CD14-positive monocyte (primary cell): ENCODE measurements at regions not wholly inside any gene's neighbourhood (a gene's known extent, or its start where the extent isn't known, plus 50 kb on each side); places are given as distances from the start of the nearest gene placed in this dataset.

Source experiments
- DNase-seq, 3 donors: peaks; one replicate each; pipeline ENCODE4 v3.0.0-alpha.2; 2011 to 2022
- H2AFZ ChIP-seq: 2 replicates; pipeline ENCODE4 v1.6.0; 2012; ENCODE audit warnings: mild to moderate bottlenecking, low read depth, low read length, inconsistent platforms; ENCODE audit not compliant: insufficient read depth, poor library complexity, severe bottlenecking
- H3K27ac ChIP-seq, 2 donors: 1 replicate in 1 of 2; 2 replicates in 1 of 2; pipeline ENCODE4 v1.5.1; 2012 to 2013; ENCODE audit warnings: low read length in 2 of 2, control low read depth in 1 of 2, inconsistent platforms in 1 of 2, low read depth in 1 of 2, mild to moderate bottlenecking in 1 of 2
- H3K27me3 ChIP-seq, 2 donors: one replicate each; pipeline versions ENCODE4 v1.6.0 to v1.6.1; 2011 to 2013; ENCODE audit warnings: low read length in 2 of 2; ENCODE audit not compliant: control insufficient read depth in 2 of 2, insufficient read depth in 2 of 2
- H3K36me3 ChIP-seq, 2 donors: replicated peaks in 1 of 2; 1 replicate in 1 of 2; 2 replicates in 1 of 2; pipeline versions ENCODE4 v1.5.1 to v1.6.1; 2012 to 2013; ENCODE audit warnings: low read length in 2 of 2, control low read depth in 1 of 2, inconsistent platforms in 1 of 2, mild to moderate bottlenecking in 1 of 2; ENCODE audit not compliant: insufficient read depth in 2 of 2, control insufficient read depth in 1 of 2
- H3K4me1 ChIP-seq, 2 donors: 1 replicate in 1 of 2; 2 replicates in 1 of 2; pipeline versions ENCODE4 v1.5.1 to v1.6.1; 2012 to 2013; ENCODE audit warnings: low read length in 2 of 2, control low read depth in 1 of 2, inconsistent platforms in 1 of 2, mild to moderate bottlenecking in 1 of 2, moderate library complexity in 1 of 2; ENCODE audit not compliant: insufficient read depth in 2 of 2, control insufficient read depth in 1 of 2
- H3K4me2 ChIP-seq: replicated peaks from 2 replicates; pipeline ENCODE3; 2012; ENCODE audit warnings: low read length, moderate library complexity, mild to moderate bottlenecking; ENCODE audit not compliant: poor library complexity, severe bottlenecking; ENCODE audit errors: extremely low read depth
- H3K4me3 ChIP-seq, 3 experiments: fragments of 200-600 bp in 1 of 3; sonication (generic) in 1 of 3; replicated peaks in 1 of 3; 1 replicate in 2 of 3; 2 replicates in 1 of 3; pipeline ENCODE4 v1.5.1; 2011 to 2013; ENCODE audit warnings: low read length in 3 of 3, mild to moderate bottlenecking in 3 of 3, control low read depth in 2 of 3, low read depth in 2 of 3, inconsistent platforms in 1 of 3, moderate library complexity in 1 of 3
- H3K79me2 ChIP-seq: 2 replicates; pipeline ENCODE4 v1.6.0; 2012; ENCODE audit warnings: mild to moderate bottlenecking, control low read depth, inconsistent platforms, low read length, moderate library complexity; ENCODE audit not compliant: insufficient read depth
- H3K9ac ChIP-seq: 2 replicates; pipeline ENCODE4 v1.6.0; 2017; ENCODE audit warnings: low read length, mild to moderate bottlenecking; ENCODE audit not compliant: insufficient read depth, poor library complexity, severe bottlenecking
- H3K9me3 ChIP-seq, 2 donors: replicated peaks in 1 of 2; 1 replicate in 1 of 2; 2 replicates in 1 of 2; pipeline versions ENCODE4 v1.5.1 to v1.6.1; 2012 to 2013; ENCODE audit warnings: low read length in 2 of 2, control low read depth in 1 of 2; ENCODE audit not compliant: control insufficient read depth in 1 of 2, insufficient read depth in 1 of 2
- H4K20me1 ChIP-seq: 2 replicates; pipeline ENCODE4 v1.6.0; 2012; ENCODE audit warnings: mild to moderate bottlenecking, low read length, control low read depth, moderate library complexity; ENCODE audit not compliant: insufficient read depth
- H3K27ac Mint-ChIP-seq, 7 donors: one replicate each; pipeline ENCODE4 v1.8.0; 2020; ENCODE audit warnings: mild to moderate bottlenecking in 7 of 7, mixed read lengths in 7 of 7, moderate library complexity in 6 of 7, inconsistent platforms in 2 of 7
- H3K27me3 Mint-ChIP-seq, 3 donors: one replicate each; pipeline ENCODE4 v1.8.0; 2021 to 2022; ENCODE audit warnings: low read depth in 3 of 3, mild to moderate bottlenecking in 3 of 3, mixed read lengths in 3 of 3, moderate library complexity in 3 of 3, inconsistent platforms in 1 of 3
- H3K36me3 Mint-ChIP-seq, 2 donors: one replicate each; pipeline ENCODE4 v1.8.0; 2020; ENCODE audit warnings: mixed read lengths in 2 of 2, inconsistent platforms in 1 of 2, mild to moderate bottlenecking in 1 of 2
- H3K4me1 Mint-ChIP-seq: one replicate; pipeline ENCODE4 v1.8.0; 2020; ENCODE audit warnings: mild to moderate bottlenecking, mixed read lengths
- H3K4me3 Mint-ChIP-seq, 2 donors: one replicate each; pipeline ENCODE4 v1.8.0; 2020; ENCODE audit warnings: mild to moderate bottlenecking in 2 of 2, mixed read lengths in 2 of 2, moderate library complexity in 1 of 2
- H3K9me3 Mint-ChIP-seq, 7 donors: one replicate each; pipeline ENCODE4 v1.8.0; 2020 to 2022; ENCODE audit warnings: mixed read lengths in 7 of 7, mild to moderate bottlenecking in 6 of 7, moderate library complexity in 6 of 7, inconsistent platforms in 2 of 7
- CTCF ChIP-seq: fragments of 200-600 bp; IDR thresholded peaks from one replicate; pipeline ENCODE4 v1.8.0; 2022; ENCODE audit warnings: antibody characterized with exemption, mild to moderate bottlenecking
- WGBS: methylation state at CpG from one replicate; pipeline ENCODE4 v1.1.5; 2013; ENCODE audit warnings: missing lambda C conversion rate; ENCODE audit not compliant: insufficient coverage; 5-methylcytosine and 5-hydroxymethylcytosine counted together
- intact Hi-C, 2 donors: fragments of 100-400 bp; cut with micrococcal nuclease; formaldehyde crosslinking; loops; one replicate each; pipeline versions ENCODE4 v1.15.0 to v1.15.1; 2023

GRCh38 chr7:113010377-113010776, 76.2 kb downstream of the GPR85 start:
- Histone ChIP-seq H3K27me3 (no peaks in the 10 kb centered on the region), H3K79me2 (no peaks in the 10 kb centered on the region), H3K4me1 (no peaks in the 10 kb centered on the region), H3K9me3 (no peaks in the 10 kb centered on the region), H3K27ac (no peak overlapping the region), H3K36me3 (no peaks in the 10 kb centered on the region), H2AFZ (no peak overlapping the region), H3K9ac (no peak overlapping the region), H3K4me3 (no peak overlapping the region), H4K20me1 (no peaks in the 10 kb centered on the region), H3K4me2 (no peak overlapping the region)
- Mint-ChIP-seq H3K9me3 (peaks cover 0 to 3% (median 1%) of the 10 kb centered on the region in 7 donors), H3K27me3 (peaks cover 0 to 4% (median 2%) of the 10 kb centered on the region in 3 donors), H3K36me3 (no peaks in the 10 kb centered on the region), H3K27ac (no peak overlapping the region), H3K4me1 (no peaks in the 10 kb centered on the region), H3K4me3 (no peak overlapping the region)
- no peak for TF ChIP-seq CTCF
- no peak for DNase-seq
- intact Hi-C loops = loop anchor here in 1 of 2 donors (10.0 kb wide), 1 partner anchor 404 kb away; no protein-coding TSS in a partner anchor

- Mint-ChIP-seq H3K9me3 (peaks cover 0 to 3% (median 1%) of the 10 kb centered on the region in 7 donors), H3K4me3 (no peak overlapping the region), H3K27me3 (peaks cover 1 to 2% (median 2%) of the 10 kb centered on the region in 3 donors), H3K36me3 (no peaks in the 10 kb centered on the region), H3K4me1 (no peaks in the 10 kb centered on the region), H3K27ac (no peak overlapping the region)
- no peak overlapping the region for H3K4me3 ChIP-seq
- no peaks in the 10 kb centered on the region for H3K4me1 ChIP-seq
- no peak for DNase-seq
- 100% methylated on average over 3 of the region's 5 CpGs for WGBS
- TF ChIP-seq CTCF = no peak
- no peaks in the 10 kb centered on the region for H3K27me3 ChIP-seq
- intact Hi-C loops = no loop called here
- H3K36me3 ChIP-seq = no peaks in the 10 kb centered on the region
- H2AFZ ChIP-seq = no peak overlapping the region
- H4K20me1 ChIP-seq = no peaks in the 10 kb centered on the region
- no peak overlapping the region for H3K9ac ChIP-seq
- H3K9me3 ChIP-seq = no peaks in the 10 kb centered on the region
- H3K27ac ChIP-seq = no peak overlapping the region
- H3K79me2 ChIP-seq = no peaks in the 10 kb centered on the region
- no peak overlapping the region for H3K4me2 ChIP-seq
These were observed 77.9 kb downstream of the GPR85 start for GRCh38 chr7:113008755-113009154.
